MM.1S (cell line): ENCODE measurements at regions not wholly inside any gene's neighbourhood (a gene's known extent, or its start where the extent isn't known, plus 50 kb on each side); places are given as distances from the start of the nearest gene placed in this dataset.

ENCODE experiments used
- DNase-seq: peaks from one replicate; pipeline ENCODE4 v3.0.0-alpha.2; 2015
- H2AFZ ChIP-seq: fragments of 300-600 bp; sonication (generic); 2 replicates; pipeline ENCODE4 v1.6.0; 2016; ENCODE audit warnings: antibody characterized with exemption, low read length
- H3F3A ChIP-seq: fragments of 300-600 bp; sonication (generic); 2 replicates; pipeline ENCODE4 v1.6.1; 2016; ENCODE audit warnings: mild to moderate bottlenecking, antibody characterized with exemption, low read length, moderate library complexity, mixed read lengths; ENCODE audit not compliant: insufficient read depth
- H3K27ac ChIP-seq: fragments of 300-600 bp; sonication (generic); 2 replicates; pipeline ENCODE4 v1.5.1; 2016; ENCODE audit warnings: mild to moderate bottlenecking, low read length
- H3K27me3 ChIP-seq: fragments of 300-600 bp; sonication (generic); replicated peaks from 2 replicates; pipeline ENCODE4 v1.6.0; 2016; ENCODE audit warnings: low read length; ENCODE audit not compliant: insufficient read depth
- H3K36me3 ChIP-seq: fragments of 300-600 bp; sonication (generic); replicated peaks from 2 replicates; pipeline ENCODE4 v1.6.1; 2016; ENCODE audit warnings: mild to moderate bottlenecking, low read length, mixed read lengths; ENCODE audit not compliant: insufficient read depth
- H3K4me1 ChIP-seq: fragments of 300-600 bp; sonication (generic); 2 replicates; pipeline ENCODE4 v1.6.1; 2016; ENCODE audit warnings: low read length, mixed read lengths
- H3K4me2 ChIP-seq: fragments of 300-600 bp; sonication (generic); 2 replicates; pipeline ENCODE4 v1.6.0; 2016; ENCODE audit warnings: low read depth, low read length
- H3K4me3 ChIP-seq: fragments of 300-600 bp; sonication (generic); 2 replicates; pipeline ENCODE4 v1.5.1; 2016; ENCODE audit warnings: low read length, mixed read lengths
- H3K79me2 ChIP-seq: fragments of 300-600 bp; sonication (generic); 2 replicates; pipeline ENCODE4 v1.6.1; 2016; ENCODE audit warnings: mixed run types, low read length, mixed read lengths
- H3K9ac ChIP-seq: fragments of 300-600 bp; sonication (generic); 2 replicates; pipeline ENCODE4 v1.6.1; 2016; ENCODE audit warnings: low read length, mixed read lengths
- H3K9me2 ChIP-seq: fragments of 300-600 bp; sonication (generic); replicated peaks from 2 replicates; pipeline ENCODE4 v1.6.1; 2016; ENCODE audit warnings: mild to moderate bottlenecking, low read length, mixed read lengths; ENCODE audit not compliant: insufficient read depth
- H3K9me3 ChIP-seq: fragments of 300-600 bp; sonication (generic); replicated peaks from 2 replicates; pipeline ENCODE4 v1.6.1; 2016; ENCODE audit warnings: mild to moderate bottlenecking, low read length, mixed read lengths; ENCODE audit not compliant: insufficient read depth
- H4K20me1 ChIP-seq: fragments of 300-600 bp; sonication (generic); 2 replicates; pipeline ENCODE4 v1.6.1; 2016; ENCODE audit warnings: mild to moderate bottlenecking, low read length, moderate library complexity, mixed read lengths; ENCODE audit not compliant: insufficient read depth
- CTCF ChIP-seq: fragments of 300-600 bp; sonication (generic); IDR thresholded peaks from 2 replicates; pipeline ENCODE4 v1.5.1; 2016; ENCODE audit warnings: antibody characterized with exemption, low read length, mixed read lengths
- EZH2 ChIP-seq: fragments of 300-600 bp; sonication (generic); optimal IDR thresholded peaks from 2 replicates; pipeline ENCODE3; 2017; ENCODE audit warnings: low read depth, mild to moderate bottlenecking, antibody characterized with exemption, low read length, mixed read lengths
- EZH2phosphoT487 ChIP-seq: fragments of 300-600 bp; sonication (generic); IDR thresholded peaks from 2 replicates; pipeline ENCODE4 v1.6.1; 2018; ENCODE audit warnings: antibody characterized with exemption, low read length

GRCh38 chr7:46723003-46723402 is 801.9 kb upstream of the IGFBP3 start:
- H3K27me3 ChIP-seq = no peaks in the 10 kb centered on the region
- H3K4me1 ChIP-seq = no peaks in the 10 kb centered on the region
- no peak for DNase-seq
- no peak overlapping the region for H3K9ac ChIP-seq
- no peaks in the 10 kb centered on the region for H3K36me3 ChIP-seq
- TF ChIP-seq EZH2phosphoT487 (no peak), CTCF (no peak), EZH2 (no peak)
- no peak overlapping the region for H2AFZ ChIP-seq
- no peak overlapping the region for H3K4me2 ChIP-seq
- H3K27ac ChIP-seq = no peak overlapping the region
- H3F3A ChIP-seq = no peaks in the 10 kb centered on the region
- no peaks in the 10 kb centered on the region for H4K20me1 ChIP-seq
- no peak overlapping the region for H3K4me3 ChIP-seq
- H3K9me2 ChIP-seq = no peaks in the 10 kb centered on the region
- H3K9me3 ChIP-seq = no peaks in the 10 kb centered on the region
- H3K79me2 ChIP-seq = no peaks in the 10 kb centered on the region

DNA sequence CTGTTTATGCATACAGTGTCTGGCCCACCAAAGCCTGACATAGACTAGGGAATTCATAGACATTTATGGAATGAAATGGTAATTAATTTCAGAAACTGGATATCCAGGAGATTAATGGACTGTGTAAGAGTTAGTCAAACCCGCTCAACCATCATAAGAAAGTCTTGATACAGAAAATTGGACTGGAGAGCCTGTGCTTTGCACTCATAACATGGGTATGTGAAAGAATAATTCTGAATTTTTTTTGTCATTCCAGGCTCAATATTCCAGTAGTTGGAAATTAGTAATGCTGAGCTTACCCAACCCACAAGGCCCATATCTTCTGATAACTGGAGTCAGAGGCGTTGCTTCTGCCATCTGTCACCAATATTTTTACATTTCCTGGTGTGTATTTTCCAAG is 799.7 kb upstream of the IGFBP3 start:
- no peaks in the 10 kb centered on the region for H4K20me1 ChIP-seq
- H3K27me3 ChIP-seq = no peaks in the 10 kb centered on the region
- DNase-seq = no peak
- no peaks in the 10 kb centered on the region for H3K4me1 ChIP-seq
- no peaks in the 10 kb centered on the region for H3K9me3 ChIP-seq
- H3K9ac ChIP-seq = no peak overlapping the region
- no peaks in the 10 kb centered on the region for H3K9me2 ChIP-seq
- H3K4me2 ChIP-seq = no peak overlapping the region
- H3K36me3 ChIP-seq = no peaks in the 10 kb centered on the region
- TF ChIP-seq EZH2 (no peak), CTCF (no peak), EZH2phosphoT487 (no peak)
- H3F3A ChIP-seq = no peaks in the 10 kb centered on the region
- H3K79me2 ChIP-seq = no peaks in the 10 kb centered on the region
- no peak overlapping the region for H2AFZ ChIP-seq
- H3K27ac ChIP-seq = no peak overlapping the region
- H3K4me3 ChIP-seq = no peak overlapping the region

DNA sequence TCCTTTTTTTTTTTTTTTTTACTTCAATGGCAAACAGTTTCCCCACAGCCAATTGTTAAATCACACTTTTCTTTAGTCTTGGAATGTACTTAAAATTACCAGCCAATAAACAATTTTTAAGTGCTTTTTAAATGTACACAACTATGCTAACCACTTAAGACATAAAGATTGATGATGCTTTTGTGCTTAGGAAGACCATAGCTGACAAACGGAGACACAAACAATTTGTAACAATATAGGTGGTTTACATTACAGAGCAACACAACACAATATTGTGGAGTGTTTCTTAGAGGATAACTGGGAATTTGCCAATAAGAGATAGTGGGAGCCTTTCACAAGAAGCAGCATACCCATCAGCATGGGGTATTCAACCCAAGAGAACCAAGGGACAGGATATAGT is 798.5 kb upstream of the IGFBP3 start:
- H3K9ac ChIP-seq = no peak overlapping the region
- no peaks in the 10 kb centered on the region for H3K4me1 ChIP-seq
- no peak overlapping the region for H2AFZ ChIP-seq
- no peak overlapping the region for H3K27ac ChIP-seq
- H3K4me2 ChIP-seq = no peak overlapping the region
- no peaks in the 10 kb centered on the region for H3K9me2 ChIP-seq
- H3F3A ChIP-seq = no peaks in the 10 kb centered on the region
- no peak overlapping the region for H3K4me3 ChIP-seq
- H4K20me1 ChIP-seq = no peaks in the 10 kb centered on the region
- DNase-seq = no peak
- H3K36me3 ChIP-seq = no peaks in the 10 kb centered on the region
- H3K27me3 ChIP-seq = no peaks in the 10 kb centered on the region
- no peaks in the 10 kb centered on the region for H3K79me2 ChIP-seq
- TF ChIP-seq CTCF (no peak), EZH2 (no peak), EZH2phosphoT487 (no peak)
- no peaks in the 10 kb centered on the region for H3K9me3 ChIP-seq

DNA sequence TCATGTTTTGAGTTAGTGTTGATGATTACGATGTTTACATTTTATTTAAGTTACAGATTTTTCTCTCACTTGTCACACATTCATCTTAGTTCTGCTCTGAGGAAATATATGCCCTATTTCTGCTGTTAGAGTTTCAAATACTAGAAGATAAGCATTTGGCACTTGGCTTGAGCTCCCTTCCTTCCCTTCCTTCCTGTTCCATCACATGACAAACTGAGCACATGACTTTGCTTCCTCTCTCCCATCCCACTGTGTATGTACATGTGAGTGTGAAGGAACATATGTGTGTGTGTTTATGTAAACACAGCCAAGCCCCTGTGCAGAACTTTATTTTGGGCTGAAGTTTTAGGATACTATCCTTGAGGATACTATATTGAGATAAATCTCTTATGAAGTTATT is 795.9 kb upstream of the IGFBP3 start:
- H3K4me1 ChIP-seq = no peaks in the 10 kb centered on the region
- no peaks in the 10 kb centered on the region for H3K27me3 ChIP-seq
- no peaks in the 10 kb centered on the region for H3K9me2 ChIP-seq
- no peaks in the 10 kb centered on the region for H3K9me3 ChIP-seq
- no peak overlapping the region for H3K4me3 ChIP-seq
- no peaks in the 10 kb centered on the region for H4K20me1 ChIP-seq
- no peaks in the 10 kb centered on the region for H3K36me3 ChIP-seq
- no peak overlapping the region for H3K4me2 ChIP-seq
- no peak overlapping the region for H2AFZ ChIP-seq
- H3F3A ChIP-seq = no peaks in the 10 kb centered on the region
- H3K27ac ChIP-seq = no peak overlapping the region
- TF ChIP-seq EZH2 (no peak), CTCF (no peak), EZH2phosphoT487 (no peak)
- no peaks in the 10 kb centered on the region for H3K79me2 ChIP-seq
- H3K9ac ChIP-seq = no peak overlapping the region
- no peak for DNase-seq
